PC-9 (cell line): ENCODE measurements at regions not wholly inside any gene's neighbourhood (a gene's known extent, or its start where the extent isn't known, plus 50 kb on each side); places are given as distances from the start of the nearest gene placed in this dataset.

Source experiments
- BruUV-seq: library from RNA; stranded (reverse); fragments of 400-500 nt; replicated peaks from 2 replicates; lab custom pipeline; 2021; lab: Mats Ljungman, UMichigan
- CTCF ChIA-PET: fragments of 300-600 bp; sonication (Branson Sonifier 250); formaldehyde crosslinking; loops from one replicate; lab custom pipeline; 2022; ENCODE audit warnings: antibody characterized with exemption; lab: Charles Lee
- POLR2A ChIA-PET: fragments of 300-600 bp; sonication (Branson Sonifier 250); formaldehyde crosslinking; loops from one replicate; lab custom pipeline; 2022; ENCODE audit warnings: antibody characterized with exemption; ENCODE audit not compliant: unreplicated experiment; lab: Charles Lee
- DNase-seq, 2 experiments: peaks; one replicate each; pipeline versions ENCODE4 v3.0.0 to v3.0.0-alpha.2; 2015 to 2022; ENCODE audit warnings: mixed read lengths in 1 of 2
- H2AFZ ChIP-seq: fragments of 200-600 bp; sonication (generic); 2 replicates; pipeline ENCODE4 v1.8.1; 2017; ENCODE audit warnings: antibody characterized with exemption
- H3F3A ChIP-seq: fragments of 200-600 bp; sonication (generic); 2 replicates; pipeline ENCODE4 v1.8.1; 2017; ENCODE audit warnings: antibody characterized with exemption, mild to moderate bottlenecking, low read depth; ENCODE audit not compliant: insufficient read depth
- H3K27ac ChIP-seq: fragments of 200-600 bp; sonication (generic); 2 replicates; pipeline ENCODE4 v1.6.1; 2016; ENCODE audit warnings: mixed run types
- H3K27me3 ChIP-seq: fragments of 200-600 bp; sonication (generic); 2 replicates; pipeline ENCODE4 v1.6.1; 2016; ENCODE audit warnings: low read depth, mixed run types; ENCODE audit not compliant: insufficient read depth
- H3K36me3 ChIP-seq: fragments of 200-600 bp; sonication (generic); 2 replicates; pipeline ENCODE4 v1.6.1; 2016; ENCODE audit warnings: low read depth, mixed run types
- H3K4me1 ChIP-seq: fragments of 200-600 bp; sonication (generic); replicated peaks from 2 replicates; pipeline ENCODE4 v1.6.1; 2016; ENCODE audit warnings: mixed run types; ENCODE audit not compliant: insufficient read depth
- H3K4me2 ChIP-seq: fragments of 200-600 bp; sonication (generic); 2 replicates; pipeline ENCODE4 v1.6.1; 2017; ENCODE audit warnings: mixed run types
- H3K4me3 ChIP-seq: fragments of 200-600 bp; sonication (generic); 2 replicates; pipeline ENCODE4 v1.6.1; 2016; ENCODE audit warnings: mixed run types
- H3K79me2 ChIP-seq: fragments of 200-600 bp; sonication (generic); 2 replicates; pipeline ENCODE4 v1.6.1; 2017; ENCODE audit warnings: low read depth, mixed run types
- H3K9me2 ChIP-seq: fragments of 200-600 bp; sonication (generic); 2 replicates; pipeline ENCODE4 v1.8.1; 2017; ENCODE audit warnings: mild to moderate bottlenecking; ENCODE audit not compliant: insufficient read depth
- H3K9me3 ChIP-seq: fragments of 200-600 bp; sonication (generic); 2 replicates; pipeline ENCODE4 v1.8.1; 2016; ENCODE audit warnings: low read depth; ENCODE audit not compliant: insufficient read depth
- H4K20me1 ChIP-seq: fragments of 200-600 bp; sonication (generic); 2 replicates; pipeline ENCODE4 v1.8.1; 2017; ENCODE audit not compliant: insufficient read depth
- EZH2 ChIP-seq: fragments of 200-600 bp; sonication (generic); IDR thresholded peaks from 2 replicates; pipeline ENCODE4 v1.8.0; 2017; ENCODE audit warnings: antibody characterized with exemption, low read depth
- intact Hi-C: fragments of 100-400 bp; cut with micrococcal nuclease; formaldehyde crosslinking; loops from one replicate; pipeline ENCODE4 v1.10.0; 2022; ENCODE audit not compliant: unreplicated experiment
- TF ChIP-seq, protein P1 (sequence below): fragments of 200-600 bp; sonication (generic); conservative IDR thresholded peaks from 2 replicates; pipeline ENCODE4 v1.6.1; 2017; ENCODE audit warnings: mixed run types, antibody characterized with exemption, mild to moderate bottlenecking, moderate library complexity

DNA sequence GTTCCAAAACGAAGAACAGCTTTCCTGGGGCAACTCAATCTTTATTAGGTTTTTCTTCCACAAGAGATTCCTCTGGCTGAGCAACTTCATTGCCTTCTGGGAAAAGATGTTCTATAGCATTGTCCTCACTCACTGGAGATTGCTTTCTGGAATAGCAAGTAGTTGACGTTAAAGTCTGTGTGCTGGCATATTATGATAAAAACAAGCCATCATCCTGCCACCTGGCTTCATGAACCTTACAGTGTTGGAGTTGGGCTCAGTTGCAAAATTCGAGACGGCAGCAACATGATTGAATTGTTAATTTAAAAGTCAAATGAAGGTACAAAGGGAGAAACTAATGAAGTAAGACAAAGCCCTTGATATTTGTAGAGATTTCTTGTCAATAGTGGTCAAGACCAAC is 140.5 kb upstream of the PEX5L start:
- TF ChIP-seq, protein P1, sequence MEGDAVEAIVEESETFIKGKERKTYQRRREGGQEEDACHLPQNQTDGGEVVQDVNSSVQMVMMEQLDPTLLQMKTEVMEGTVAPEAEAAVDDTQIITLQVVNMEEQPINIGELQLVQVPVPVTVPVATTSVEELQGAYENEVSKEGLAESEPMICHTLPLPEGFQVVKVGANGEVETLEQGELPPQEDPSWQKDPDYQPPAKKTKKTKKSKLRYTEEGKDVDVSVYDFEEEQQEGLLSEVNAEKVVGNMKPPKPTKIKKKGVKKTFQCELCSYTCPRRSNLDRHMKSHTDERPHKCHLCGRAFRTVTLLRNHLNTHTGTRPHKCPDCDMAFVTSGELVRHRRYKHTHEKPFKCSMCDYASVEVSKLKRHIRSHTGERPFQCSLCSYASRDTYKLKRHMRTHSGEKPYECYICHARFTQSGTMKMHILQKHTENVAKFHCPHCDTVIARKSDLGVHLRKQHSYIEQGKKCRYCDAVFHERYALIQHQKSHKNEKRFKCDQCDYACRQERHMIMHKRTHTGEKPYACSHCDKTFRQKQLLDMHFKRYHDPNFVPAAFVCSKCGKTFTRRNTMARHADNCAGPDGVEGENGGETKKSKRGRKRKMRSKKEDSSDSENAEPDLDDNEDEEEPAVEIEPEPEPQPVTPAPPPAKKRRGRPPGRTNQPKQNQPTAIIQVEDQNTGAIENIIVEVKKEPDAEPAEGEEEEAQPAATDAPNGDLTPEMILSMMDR = no peak
- TF ChIP-seq EZH2 = no peak
- no peaks in the 10 kb centered on the region for H3K4me1 ChIP-seq
- H3F3A ChIP-seq = no peaks in the 10 kb centered on the region; the same call in 1 of the 2 replicates
- no peaks in the 10 kb centered on the region for H4K20me1 ChIP-seq
- DNase-seq = no peak
- no TSS peak for BruUV-seq
- CTCF ChIA-PET = no interaction called here
- no peaks in the 10 kb centered on the region for H3K27me3 ChIP-seq
- no peaks in the 10 kb centered on the region for H3K9me3 ChIP-seq
- H2AFZ ChIP-seq = no peak overlapping the region
- H3K27ac ChIP-seq = no peak overlapping the region
- no peak overlapping the region for H3K4me3 ChIP-seq
- no peaks in the 10 kb centered on the region for H3K36me3 ChIP-seq
- no peaks in the 10 kb centered on the region for H3K9me2 ChIP-seq
- intact Hi-C loops = no loop called here
- no peak overlapping the region for H3K4me2 ChIP-seq
- H3K79me2 ChIP-seq = no peaks in the 10 kb centered on the region
- POLR2A ChIA-PET = no interaction called here

DNA sequence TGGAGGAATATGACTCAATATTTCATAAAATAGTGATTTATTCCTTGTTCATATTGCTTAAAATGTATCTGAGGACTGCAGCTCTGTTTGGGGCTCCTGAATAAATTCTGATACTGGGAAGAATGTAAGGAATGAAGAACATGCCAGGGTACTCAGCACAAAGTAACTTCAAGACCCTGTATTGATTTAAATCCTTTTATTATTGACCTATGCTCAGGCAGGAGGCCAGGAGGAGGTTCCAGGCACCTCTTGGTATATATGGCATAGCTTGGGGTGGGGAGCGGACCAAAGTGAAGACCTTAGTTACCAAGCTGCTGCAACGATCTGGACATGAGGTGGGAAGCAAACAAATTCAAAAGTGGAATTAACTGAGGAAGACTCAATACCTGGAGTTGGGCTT is 142.8 kb upstream of the PEX5L start:
- POLR2A ChIA-PET = no interaction called here
- Histone ChIP-seq H3K4me2 (no peak overlapping the region), H3F3A (no peaks in the 10 kb centered on the region; the same call in 1 of the 2 replicates), H3K36me3 (no peaks in the 10 kb centered on the region), H2AFZ (no peak overlapping the region), H3K4me3 (no peak overlapping the region), H3K9me3 (no peaks in the 10 kb centered on the region), H4K20me1 (no peaks in the 10 kb centered on the region), H3K9me2 (no peaks in the 10 kb centered on the region), H3K27ac (no peak overlapping the region), H3K27me3 (no peaks in the 10 kb centered on the region), H3K4me1 (no peaks in the 10 kb centered on the region), H3K79me2 (no peaks in the 10 kb centered on the region)
- CTCF ChIA-PET = no interaction called here
- intact Hi-C loops = no loop called here
- no peak for DNase-seq
- TF ChIP-seq, protein P1 = no peak
- no peak for TF ChIP-seq EZH2
- no TSS peak for BruUV-seq

DNA sequence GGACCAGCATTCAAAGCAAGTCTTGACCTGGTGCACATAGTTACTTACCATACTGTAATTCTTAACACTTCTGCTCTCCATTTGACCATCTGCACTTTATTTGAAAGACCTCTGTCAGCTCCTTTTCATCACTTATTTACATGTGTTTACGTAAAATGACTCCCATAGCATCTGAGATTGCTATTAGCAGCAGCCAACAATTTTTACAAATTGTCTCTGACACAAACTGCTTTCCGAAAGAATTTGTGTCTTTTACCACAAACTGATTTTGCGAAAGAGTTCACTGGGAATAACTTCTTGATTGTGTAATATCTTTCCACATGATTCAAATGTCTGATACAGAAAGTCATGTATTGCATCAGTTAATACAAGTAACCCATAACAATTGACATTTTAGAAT is 144.1 kb upstream of the PEX5L start:
- no peaks in the 10 kb centered on the region for H4K20me1 ChIP-seq
- H3K9me3 ChIP-seq = no peaks in the 10 kb centered on the region
- no peaks in the 10 kb centered on the region for H3K9me2 ChIP-seq
- no peaks in the 10 kb centered on the region for H3K4me1 ChIP-seq
- H3K27me3 ChIP-seq = no peaks in the 10 kb centered on the region
- no peak overlapping the region for H2AFZ ChIP-seq
- intact Hi-C loops = no loop called here
- H3K79me2 ChIP-seq = no peaks in the 10 kb centered on the region
- no peak for TF ChIP-seq EZH2
- TF ChIP-seq, protein P1 = no peak
- no peak overlapping the region for H3K4me3 ChIP-seq
- no peaks in the 10 kb centered on the region; the same call in 1 of the 2 replicates for H3F3A ChIP-seq
- ChIA-PET CTCF (no interaction called here), POLR2A (no interaction called here)
- no peaks in the 10 kb centered on the region for H3K36me3 ChIP-seq
- no TSS peak for BruUV-seq
- no peak for DNase-seq
- H3K27ac ChIP-seq = no peak overlapping the region
- H3K4me2 ChIP-seq = no peak overlapping the region
